Body of pancreas (tissue), 4 donors: ENCODE measurements at regions not wholly inside any gene's neighbourhood (a gene's known extent, or its start where the extent isn't known, plus 50 kb on each side); places are given as distances from the start of the nearest gene placed in this dataset.

Experiments used
- ATAC-seq: fragments of 150-250 bp; one replicate; pipeline ENCODE4 v1.9.1; 2016
- DNase-seq, 4 donors: peaks; one replicate each; pipeline ENCODE4 v3.0.0-alpha.2; 2019
- H3K27ac ChIP-seq, 4 donors: fragments of 200-600 bp; sonication (generic); 1 replicate in 3 of 4; 2 replicates in 1 of 4; pipeline versions ENCODE4 v1.5.1 to v1.6.1; 2016 to 2019; ENCODE audit warnings: mild to moderate bottlenecking in 1 of 4, mixed read lengths in 1 of 4, moderate library complexity in 1 of 4
- H3K27me3 ChIP-seq, 2 donors: fragments of 200-600 bp; sonication (generic); one replicate each; pipeline ENCODE4 v1.6.0; 2016; ENCODE audit warnings: mild to moderate bottlenecking in 1 of 2
- H3K36me3 ChIP-seq, 2 donors: fragments of 200-600 bp; sonication (generic); replicated peaks in 1 of 2; 2 replicates each; pipeline ENCODE4 v1.5.1; 2016; ENCODE audit warnings: low read depth in 2 of 2; ENCODE audit not compliant: insufficient read depth in 1 of 2
- H3K4me1 ChIP-seq: fragments of 200-600 bp; sonication (generic); one replicate; pipeline ENCODE4 v1.6.0; 2016
- H3K4me3 ChIP-seq, 2 donors: fragments of 200-600 bp; sonication (generic); 1 replicate in 1 of 2; 2 replicates in 1 of 2; pipeline ENCODE4 v1.5.1; 2016 to 2019
- H3K9me3 ChIP-seq, 3 donors: fragments of 200-600 bp; sonication (generic); 1 replicate in 2 of 3; 2 replicates in 1 of 3; pipeline ENCODE4 v1.5.1; 2016
- CTCF ChIP-seq, 7 experiments: fragments of 450-650 bp in 4 of 7; fragments of 200-600 bp in 3 of 7; sonication (generic) in 3 of 7; IDR thresholded peaks; one replicate each; pipeline ENCODE4 v1.5.1; 2016 to 2019; ENCODE audit warnings: antibody characterized with exemption in 7 of 7
- POLR2A ChIP-seq, 3 donors: fragments of 450-650 bp; IDR thresholded peaks; one replicate each; pipeline ENCODE4 v1.6.1; 2016; ENCODE audit warnings: antibody characterized with exemption in 3 of 3, mild to moderate bottlenecking in 2 of 3
- WGBS, 2 donors: methylation state at CpG; one replicate each; pipeline ENCODE4 v1.1.5; 2017; 5-methylcytosine and 5-hydroxymethylcytosine counted together
- intact Hi-C: fragments of 100-400 bp; cut with DNase I; formaldehyde crosslinking; loops from one replicate; pipeline ENCODE4 v1.15.1; 2023

- Histone ChIP-seq H3K27ac (no peak overlapping the region), H3K36me3 (no peaks in the 10 kb centered on the region), H3K9me3 (no peaks in the 10 kb centered on the region), H3K4me3 (no peak overlapping the region), H3K27me3 (no peaks in the 10 kb centered on the region), H3K4me1 (no peaks in the 10 kb centered on the region)
- DNase-seq (no peak), ATAC-seq (no peak)
- intact Hi-C loops, result no loop called here
- no peak for TF ChIP-seq POLR2A (IDR thresholded peaks at IDR 0.05)
- WGBS, 2 donors, result 63 to 65% methylated on average over 2 of the region's 2 CpGs
These were observed 183.9 kb downstream of the PTPRU start for GRCh38 chr1:29420202-29420601.

- intact Hi-C loops, result no loop called here
- ATAC-seq, result no peak
- Histone ChIP-seq H3K4me3 (no peak overlapping the region), H3K4me1 (no peaks in the 10 kb centered on the region), H3K27ac (no peak overlapping the region), H3K27me3 (no peaks in the 10 kb centered on the region), H3K9me3 (no peaks in the 10 kb centered on the region), H3K36me3 (no peaks in the 10 kb centered on the region)
- no peak for DNase-seq
- no peak for TF ChIP-seq CTCF (IDR thresholded peaks at IDR 0.05)
- no peak for TF ChIP-seq POLR2A (IDR thresholded peaks at IDR 0.05)
- 59 to 74% methylated on average over 5 of the region's 5 CpGs for WGBS, 2 donors
These were observed 181.6 kb downstream of the PTPRU start for GRCh38 chr1:29417971-29418370.

GRCh38 chr1:29417147-29417858 is 181.0 kb downstream of the PTPRU start:
- Histone ChIP-seq H3K9me3 (no peaks in the 10 kb centered on the region), H3K27ac (peak overlapping the region in 1 of 4 donors; percentile 26), H3K36me3 (no peaks in the 10 kb centered on the region), H3K27me3 (no peaks in the 10 kb centered on the region), H3K4me3 (no peak overlapping the region), H3K4me1 (no peaks in the 10 kb centered on the region)
- peak; percentile 58 for ATAC-seq
- TF ChIP-seq CTCF (IDR thresholded peaks at IDR 0.05) (no peak), POLR2A (IDR thresholded peaks at IDR 0.05) (no peak)
- intact Hi-C loops, result no loop called here
- DNase-seq, result peak in 2 of 4 donors; percentile 25 to 35
- WGBS, 2 donors, result 63 to 70% methylated on average over 13 to 14 of the region's 14 CpGs

- H3K9me3 ChIP-seq, result no peaks in the 10 kb centered on the region
- no peaks in the 10 kb centered on the region for H3K27me3 ChIP-seq
- ATAC-seq (peak; percentile 34), DNase-seq (no peak)
- H3K4me3 ChIP-seq, result no peak overlapping the region
- peak overlapping the region in 3 of 4 donors; percentile 26 to 31 (median 30) for H3K27ac ChIP-seq
- 22 to 29% methylated on average over 10 to 13 of the region's 13 CpGs for WGBS, 2 donors
- H3K4me1 ChIP-seq, result no peaks in the 10 kb centered on the region
- no peaks in the 10 kb centered on the region for H3K36me3 ChIP-seq
- intact Hi-C loops, result no loop called here
- TF ChIP-seq POLR2A (IDR thresholded peaks at IDR 0.05) (no peak), CTCF (IDR thresholded peaks at IDR 0.05) (peak in 1 of 7 experiments; percentile 14)
These were observed 180.2 kb downstream of the PTPRU start for GRCh38 chr1:29416267-29417146.

- WGBS, 2 donors, result 37 to 38% methylated on average over 3 of the region's 3 CpGs
- H3K4me1 ChIP-seq, result no peaks in the 10 kb centered on the region
- H3K9me3 ChIP-seq, result no peaks in the 10 kb centered on the region
- intact Hi-C loops, result no loop called here
- no peaks in the 10 kb centered on the region for H3K27me3 ChIP-seq
- no peaks in the 10 kb centered on the region for H3K36me3 ChIP-seq
- TF ChIP-seq POLR2A (IDR thresholded peaks at IDR 0.05) (no peak), CTCF (IDR thresholded peaks at IDR 0.05) (no peak)
- no peak overlapping the region for H3K27ac ChIP-seq
- ATAC-seq, result no peak
- no peak for DNase-seq
- no peak overlapping the region for H3K4me3 ChIP-seq
These were observed 179.5 kb downstream of the PTPRU start for GRCh38 chr1:29415861-29416260.
